ENCODE measurements at regions not wholly inside any gene's neighbourhood (a gene's known extent, or its start where the extent isn't known, plus 50 kb on each side); places are given as distances from the start of the nearest gene placed in this dataset.
"Not testable (repeated sequence)": the region's sequence is repeated elsewhere in the genome, so short reads cannot be mapped to it uniquely, and the experiment has no call there.

DNA sequence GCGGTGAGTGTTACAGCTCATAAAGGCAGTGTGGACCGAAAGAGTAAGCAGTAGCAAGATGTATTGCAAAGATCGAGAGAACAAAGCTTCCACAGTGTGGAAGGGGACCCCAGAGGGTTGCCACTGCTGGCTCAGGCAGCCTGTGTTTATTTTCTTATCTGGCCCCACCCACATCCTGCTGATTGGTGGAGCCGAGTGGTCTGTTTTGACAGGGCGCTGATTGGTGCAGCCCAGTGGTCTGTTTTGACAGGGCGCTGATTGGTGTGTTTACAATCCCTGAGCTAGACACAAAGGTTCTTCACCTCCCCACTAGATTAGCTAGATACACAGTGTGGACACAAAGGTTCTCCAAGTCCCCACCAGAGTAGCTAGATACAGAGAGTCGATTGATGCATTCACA is 747.8 kb upstream of the NRXN1 start:
- not testable (repeated sequence) for DNase-seq

DNA sequence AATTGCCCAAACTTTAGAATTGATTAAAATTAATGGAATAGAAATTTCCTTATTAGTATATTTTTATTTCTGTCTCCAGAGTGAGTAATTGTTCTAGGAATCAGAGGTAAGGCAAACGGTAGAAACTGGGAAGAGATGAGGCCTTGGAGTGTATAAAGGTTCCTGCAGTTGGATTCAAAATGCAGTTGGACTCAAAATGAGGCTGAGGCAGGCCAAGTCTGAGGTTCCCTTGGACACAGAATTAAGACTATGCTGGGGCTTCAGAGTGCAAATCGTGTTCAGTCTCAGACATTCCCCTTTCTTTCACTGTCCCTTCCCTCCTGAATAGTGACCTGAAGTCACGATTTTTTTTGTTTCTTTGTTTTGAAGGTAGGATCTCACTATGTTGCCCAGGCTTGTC is 746.9 kb upstream of the NRXN1 start:
- peak; percentile 60 for DNase-seq

DNA sequence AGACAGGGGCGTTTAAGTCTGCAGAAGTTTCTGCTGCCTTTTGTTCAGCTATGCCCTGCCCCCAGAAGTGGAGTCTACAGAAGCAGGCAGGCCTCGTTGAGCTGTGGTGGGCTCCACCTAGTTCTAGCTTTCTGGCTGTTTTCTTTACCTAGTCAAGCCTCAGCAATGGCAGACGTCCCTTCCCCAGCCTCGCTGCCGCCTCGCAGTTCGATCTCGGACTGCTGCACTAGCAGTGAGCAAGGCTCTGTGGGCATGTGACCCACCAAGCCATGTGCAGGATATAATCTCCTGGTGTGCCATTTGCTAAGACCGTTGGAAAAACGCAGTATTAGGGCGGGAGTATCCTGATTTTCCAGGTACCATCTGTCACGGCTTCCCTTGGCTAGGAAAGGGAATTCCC is 742.7 kb upstream of the NRXN1 start:
- DNase-seq, result not testable (repeated sequence)

DNA sequence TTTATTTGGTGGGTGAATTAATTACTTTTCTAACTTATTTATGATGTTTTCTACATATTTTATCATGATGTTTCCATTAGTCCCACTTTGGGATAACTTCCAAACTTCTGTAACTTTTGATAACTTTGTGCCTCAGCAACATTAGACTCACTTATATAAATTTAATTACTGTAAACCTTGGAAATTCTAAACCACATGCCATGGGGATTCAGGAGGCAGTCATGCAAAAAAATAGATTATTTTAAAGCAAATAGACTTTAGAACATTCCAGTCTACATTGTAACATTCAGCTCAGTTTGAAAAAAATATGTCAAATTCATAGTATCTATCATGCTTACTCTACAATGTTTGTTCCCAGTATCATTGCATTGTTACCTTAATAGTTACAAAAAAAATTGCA is 728.5 kb upstream of the NRXN1 start:
- no peak for DNase-seq

- no peak for DNase-seq
These were observed 726.1 kb upstream of the NRXN1 start for GRCh38 chr2:51758081-51758480.

DNA sequence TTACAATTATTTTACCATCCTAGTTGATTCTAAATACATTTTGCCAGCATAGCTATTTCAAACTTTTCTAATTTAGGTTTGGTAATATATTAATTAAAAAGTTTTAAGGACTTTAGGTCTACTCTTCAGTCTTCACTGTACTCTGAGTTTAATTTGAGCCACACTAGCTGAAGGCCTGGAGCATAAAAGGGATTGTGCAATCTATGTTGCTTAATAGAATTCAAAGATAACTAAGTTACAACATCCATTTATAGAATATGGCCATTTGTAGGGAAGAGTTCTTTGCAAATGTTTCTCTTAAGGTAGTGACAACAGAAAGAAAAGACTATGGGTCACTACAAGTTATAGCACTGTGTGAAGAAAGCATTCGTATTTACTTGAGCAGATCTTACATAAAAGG is 702.2 kb upstream of the NRXN1 start:
- DNase-seq, result no peak

DNA sequence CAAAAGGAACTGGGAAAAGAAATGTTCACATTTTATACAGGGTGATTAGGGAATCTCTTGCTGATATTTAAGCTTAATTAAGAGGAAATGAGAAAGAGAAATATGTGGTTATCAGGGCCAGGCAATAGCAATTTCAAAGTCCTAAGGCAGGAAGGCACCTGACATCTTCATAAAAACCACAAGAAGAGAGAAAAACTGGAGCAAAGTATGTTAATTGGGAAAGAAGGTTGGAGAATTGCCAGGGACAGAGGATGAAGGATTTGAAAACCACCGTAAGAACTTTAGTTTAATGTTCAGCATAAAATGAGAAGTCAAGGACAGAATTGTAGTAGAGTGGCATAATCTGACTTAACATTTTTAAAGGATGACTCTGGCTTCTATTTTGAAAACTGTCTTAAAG is 691.8 kb upstream of the NRXN1 start:
- no peak for DNase-seq

- DNase-seq, result no peak
These were observed 690.4 kb upstream of the NRXN1 start for GRCh38 chr2:51722311-51722710.

DNA sequence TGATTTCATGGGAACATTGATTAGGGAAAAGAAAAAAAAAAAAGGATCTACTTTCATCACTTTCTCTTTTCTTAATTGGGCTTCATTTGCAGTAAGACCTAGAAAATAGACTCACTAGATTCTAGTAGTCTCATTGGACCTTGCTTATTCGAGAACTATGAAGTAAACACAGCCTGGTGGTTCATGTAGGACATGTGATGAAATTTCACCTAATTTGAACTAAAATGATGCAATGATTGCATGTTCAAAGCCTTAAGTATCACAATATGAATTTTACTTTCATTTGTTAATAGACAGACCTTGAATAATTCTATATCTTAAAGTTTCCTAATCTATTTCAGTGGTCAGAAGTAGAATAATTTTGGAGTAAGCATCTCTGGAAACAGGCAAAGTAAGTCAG is 688.9 kb upstream of the NRXN1 start:
- no peak for DNase-seq

DNA sequence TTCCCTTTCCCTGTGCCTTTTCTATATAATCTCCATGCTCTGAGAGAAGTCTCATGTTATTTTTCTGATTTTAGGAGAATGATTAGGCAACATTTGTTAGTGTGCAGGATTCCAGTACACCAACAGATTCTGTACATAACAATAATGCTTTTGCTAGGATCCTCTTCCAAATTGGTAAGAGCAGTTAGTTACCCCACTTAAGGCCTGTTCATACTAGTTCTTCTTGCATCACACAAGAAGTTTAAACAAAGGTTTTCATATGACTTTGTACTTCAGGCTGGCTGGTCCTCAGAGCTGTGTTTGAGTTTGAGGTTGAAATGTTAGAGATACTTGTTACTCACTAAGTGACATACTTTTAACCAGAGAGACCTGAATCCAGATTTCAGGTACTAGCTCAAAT is 686.9 kb upstream of the NRXN1 start:
- DNase-seq, result no peak

- DNase-seq, result no peak
These were observed 685.4 kb upstream of the NRXN1 start for GRCh38 chr2:51717312-51717711.

- DNase-seq, result no peak
These were observed 679.8 kb upstream of the NRXN1 start for GRCh38 chr2:51711766-51712165.

DNA sequence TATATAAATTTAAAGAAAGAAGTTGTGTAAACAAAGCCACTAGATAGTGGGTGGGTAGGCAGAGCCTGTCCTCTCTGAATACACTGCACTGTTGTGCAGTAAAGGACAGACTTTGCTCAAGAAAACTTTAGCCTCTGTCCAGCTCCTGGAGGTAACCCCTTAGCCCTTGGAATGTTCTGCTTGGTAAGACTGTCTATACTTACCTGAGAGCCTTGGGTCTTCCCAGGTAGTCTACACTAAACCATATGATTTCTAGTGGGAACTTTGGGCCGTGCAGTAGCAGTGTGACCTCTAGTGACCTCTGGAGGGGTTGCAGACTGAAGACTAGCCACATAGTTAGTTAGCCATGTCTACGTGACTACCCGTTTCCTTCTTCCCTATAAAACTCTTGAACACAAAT is 678.3 kb upstream of the NRXN1 start:
- DNase-seq, result no peak

GRCh38 chr2:51707625-51708024 is 675.7 kb upstream of the NRXN1 start:
- no peak for DNase-seq

- DNase-seq, result no peak
These were observed 674.3 kb upstream of the NRXN1 start for GRCh38 chr2:51706220-51706619.

- no peak for DNase-seq
These were observed 673.5 kb upstream of the NRXN1 start for GRCh38 chr2:51705417-51705816.

DNA sequence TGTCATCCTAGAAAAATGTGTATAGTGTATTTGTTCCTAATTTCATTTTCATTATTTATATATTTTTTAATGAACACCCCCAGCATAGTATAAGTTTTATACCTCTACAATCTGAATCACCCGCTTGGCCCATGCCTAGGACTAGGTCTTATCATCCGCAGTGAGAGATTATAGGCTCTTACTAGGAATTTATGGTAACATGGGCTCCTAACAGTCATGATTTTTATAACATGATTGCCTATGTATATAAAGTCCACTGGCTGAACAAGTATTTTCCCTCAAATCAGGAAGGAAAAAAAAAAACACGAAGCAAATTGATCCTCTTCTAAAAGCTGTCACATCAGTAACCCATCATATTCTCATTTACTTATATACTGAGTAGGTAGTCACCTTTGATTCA is 666.1 kb upstream of the NRXN1 start:
- no peak for DNase-seq

DNA sequence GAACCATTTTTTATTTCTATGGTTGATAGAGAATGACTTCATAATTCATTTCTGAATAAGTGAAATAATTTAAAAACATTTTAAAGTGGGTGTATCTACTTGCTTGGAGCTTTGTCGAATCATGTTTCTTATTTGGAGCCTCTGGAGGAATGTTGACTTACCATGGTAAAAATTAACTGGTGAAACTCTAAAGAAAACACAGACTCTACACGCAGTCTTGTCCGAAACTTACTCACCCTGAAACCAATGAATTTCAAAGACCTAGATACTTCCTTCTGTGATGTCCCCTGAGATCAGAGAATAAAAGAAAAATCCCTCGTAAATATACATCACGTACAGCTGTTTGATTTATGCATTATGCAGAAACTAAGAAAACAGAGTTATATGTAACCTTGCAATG is 665.2 kb upstream of the NRXN1 start:
- DNase-seq, result no peak

GRCh38 chr2:51695531-51695930 is 663.6 kb upstream of the NRXN1 start:
- DNase-seq, result no peak

DNA sequence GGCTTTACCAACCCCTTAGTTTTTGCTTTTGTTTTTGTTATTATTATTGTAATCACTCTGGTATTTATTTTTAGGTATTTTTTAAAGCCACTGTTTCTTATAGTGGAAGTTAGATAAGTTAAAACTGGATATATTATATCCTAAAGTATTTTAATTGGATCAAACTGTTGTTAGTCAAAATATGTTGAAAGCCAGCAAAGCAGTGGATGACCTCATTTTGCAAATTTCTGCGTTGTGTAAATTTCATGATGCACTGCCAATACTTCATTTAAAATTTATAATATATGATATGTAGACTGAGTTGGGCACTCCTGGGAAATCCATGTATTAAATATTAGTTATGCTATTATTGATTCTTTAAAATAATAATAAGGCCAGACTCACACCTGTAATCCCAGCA is 661.7 kb upstream of the NRXN1 start:
- DNase-seq, result no peak

- DNase-seq, result no peak
These were observed 649.9 kb upstream of the NRXN1 start for GRCh38 chr2:51681854-51682253.

DNA sequence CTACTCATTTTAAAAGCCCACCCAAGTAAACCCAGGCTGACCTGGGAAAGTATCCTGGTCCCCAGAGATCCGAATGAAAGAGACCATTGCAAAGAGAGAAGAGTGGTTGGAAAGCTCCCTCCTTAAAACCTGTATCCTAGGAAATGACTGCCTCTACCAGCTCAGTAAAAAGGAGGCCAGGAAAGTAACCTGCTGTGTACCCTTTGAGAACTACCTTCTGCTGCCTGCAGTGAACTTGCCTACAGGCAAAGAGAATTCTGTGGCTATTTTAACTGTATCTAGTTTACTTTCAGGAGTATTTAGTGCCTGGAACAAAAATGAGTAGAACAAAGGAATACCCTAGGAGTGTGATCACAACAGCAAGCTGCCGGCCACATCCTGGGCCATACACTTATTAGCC is 641.7 kb upstream of the NRXN1 start:
- DNase-seq, result no peak

DNA sequence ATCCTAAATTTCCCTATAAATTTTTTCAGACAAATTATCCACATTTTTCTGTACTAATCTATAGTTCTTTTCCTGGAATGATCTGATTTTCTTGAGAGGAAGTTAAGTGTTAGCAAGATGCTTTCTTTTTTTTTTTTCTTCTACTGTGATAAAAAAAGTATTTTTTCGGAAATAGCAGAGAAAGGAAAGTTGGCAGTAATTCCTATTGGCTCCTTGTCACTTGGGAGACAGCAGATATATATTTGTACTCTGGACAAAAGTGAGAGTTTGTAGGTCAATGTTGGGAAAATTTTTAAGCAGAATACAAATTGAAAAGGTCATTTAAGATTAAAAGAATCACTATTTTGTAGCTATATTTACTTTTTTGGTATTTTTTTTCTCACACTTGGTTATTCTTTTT is 635.7 kb upstream of the NRXN1 start:
- DNase-seq, result peak; percentile 54

DNA sequence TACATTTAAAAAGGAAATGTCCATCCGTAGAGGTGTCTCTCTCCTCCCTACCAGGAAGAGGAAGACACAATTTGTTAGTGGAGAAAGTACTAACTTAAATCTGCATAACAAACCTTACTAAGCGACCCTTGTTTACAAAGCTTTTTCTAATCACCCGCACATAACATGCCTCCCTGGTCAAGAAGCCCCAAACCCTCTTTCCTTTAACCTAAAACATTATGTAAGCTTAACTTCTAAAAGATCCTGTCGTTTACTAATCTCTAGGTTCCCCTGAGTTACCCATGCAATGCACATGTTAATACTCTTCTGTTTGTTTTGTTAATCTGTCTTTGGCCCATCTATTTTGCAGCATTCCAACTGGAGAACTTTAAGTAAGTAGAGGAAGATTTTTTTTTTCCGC is 630.3 kb upstream of the NRXN1 start:
- no peak for DNase-seq

GRCh38 chr2:51657849-51658248 is 625.9 kb upstream of the NRXN1 start:
- no peak for DNase-seq

Measured in muscle of arm (tissue), 1 donor.